ENCODE measurements at regions not wholly inside any gene's neighbourhood (a gene's known extent, or its start where the extent isn't known, plus 50 kb on each side); places are given as distances from the start of the nearest gene placed in this dataset.

GRCh38 chr2:149739883-149740265 lies 152.3 kb upstream of the MMADHC start:
- DNase-seq (ENCODE audit: low read depth), result no peak
- no peak for TF ChIP-seq CTCF (IDR thresholded peaks at IDR 0.05; ENCODE audit: low read length, missing control alignments)
- H3K4me3 ChIP-seq (replicated peaks; ENCODE audit: low read depth, low read length), result no peak overlapping the region

- no peak for TF ChIP-seq CTCF (IDR thresholded peaks at IDR 0.05; ENCODE audit: low read length, missing control alignments)
- no peak overlapping the region for H3K4me3 ChIP-seq (replicated peaks; ENCODE audit: low read depth, low read length)
- no peak for DNase-seq (ENCODE audit: low read depth)
Measured at GRCh38 chr2:149739171-149739882, 151.8 kb upstream of the MMADHC start.

GRCh38 chr2:149738767-149739166 lies 151.2 kb upstream of the MMADHC start:
- TF ChIP-seq CTCF (IDR thresholded peaks at IDR 0.05; ENCODE audit: low read length, missing control alignments), result no peak
- H3K4me3 ChIP-seq (replicated peaks; ENCODE audit: low read depth, low read length), result no peak overlapping the region
- no peak for DNase-seq (ENCODE audit: low read depth)

DNA sequence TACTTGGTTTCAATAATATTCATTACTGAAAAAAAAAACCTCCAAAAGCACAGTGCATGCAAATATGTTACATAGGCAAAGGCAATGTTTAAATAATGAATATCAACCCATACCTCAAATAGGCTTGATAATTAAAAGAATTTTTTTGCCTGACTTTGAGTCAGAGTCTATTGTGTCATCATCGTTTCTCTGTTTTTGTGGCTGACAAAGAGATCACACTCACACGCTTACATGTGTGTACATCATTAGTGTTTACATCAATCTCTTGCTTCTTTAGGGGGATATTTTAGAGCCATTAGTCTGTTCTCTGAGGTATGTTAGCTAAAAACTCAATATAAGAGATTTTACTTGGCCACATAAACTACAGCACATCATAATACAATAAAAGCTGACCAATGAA lies 150.3 kb upstream of the MMADHC start:
- DNase-seq (ENCODE audit: low read depth), result no peak
- no peak for TF ChIP-seq CTCF (IDR thresholded peaks at IDR 0.05; ENCODE audit: low read length, missing control alignments)
- no peak overlapping the region for H3K4me3 ChIP-seq (replicated peaks; ENCODE audit: low read depth, low read length)

DNA sequence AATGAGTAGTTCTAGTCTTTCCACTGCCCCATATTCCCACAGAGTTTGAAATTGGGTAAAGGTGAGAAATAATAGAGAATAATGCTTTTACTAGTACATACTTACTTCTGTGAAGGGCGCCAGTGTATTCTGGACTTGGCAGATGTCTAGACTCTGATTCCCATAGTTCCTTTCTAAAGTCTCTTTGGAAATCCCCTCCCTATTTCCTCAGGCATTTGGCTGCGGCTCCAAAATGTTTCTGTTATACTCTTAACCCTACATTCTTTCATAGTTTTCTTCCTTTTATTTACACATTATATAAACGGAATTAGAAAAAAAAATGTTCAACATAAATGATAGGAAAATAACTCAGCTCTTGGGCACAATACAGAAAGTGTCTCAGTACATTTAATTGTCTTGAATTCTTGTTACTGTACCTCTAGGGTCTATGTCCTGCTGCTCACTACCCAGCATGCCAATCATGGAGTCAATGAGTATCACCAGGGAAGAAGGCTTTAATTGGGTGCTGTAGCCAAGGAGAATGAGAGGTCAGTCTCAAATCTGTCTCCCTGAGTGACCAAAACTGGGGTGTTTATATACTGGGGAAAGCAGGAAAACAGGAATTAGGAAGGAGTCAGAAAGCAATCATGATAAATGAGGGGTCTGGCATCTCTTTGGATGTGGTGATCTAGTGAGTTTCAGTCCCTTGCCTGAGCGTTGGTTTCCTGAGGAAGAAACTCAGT lies 147.8 kb upstream of the MMADHC start:
- DNase-seq (ENCODE audit: low read depth), result peak; percentile 75
- no peak for TF ChIP-seq CTCF (IDR thresholded peaks at IDR 0.05; ENCODE audit: low read length, missing control alignments)
- no peak overlapping the region for H3K4me3 ChIP-seq (replicated peaks; ENCODE audit: low read depth, low read length)

- H3K4me3 ChIP-seq (replicated peaks; ENCODE audit: low read depth, low read length), result no peak overlapping the region
- peak; percentile 88 for DNase-seq (ENCODE audit: low read depth)
- TF ChIP-seq CTCF (IDR thresholded peaks at IDR 0.05; ENCODE audit: low read length, missing control alignments), result no peak
Measured at GRCh38 chr2:149733936-149734685, 146.5 kb upstream of the MMADHC start.
